ENCODE measurements at regions not wholly inside any gene's neighbourhood (a gene's known extent, or its start where the extent isn't known, plus 50 kb on each side); places are given as distances from the start of the nearest gene placed in this dataset.
"Not testable (repeated sequence)": the region's sequence is repeated elsewhere in the genome, so short reads cannot be mapped to it uniquely, and the experiment has no call there.

DNA sequence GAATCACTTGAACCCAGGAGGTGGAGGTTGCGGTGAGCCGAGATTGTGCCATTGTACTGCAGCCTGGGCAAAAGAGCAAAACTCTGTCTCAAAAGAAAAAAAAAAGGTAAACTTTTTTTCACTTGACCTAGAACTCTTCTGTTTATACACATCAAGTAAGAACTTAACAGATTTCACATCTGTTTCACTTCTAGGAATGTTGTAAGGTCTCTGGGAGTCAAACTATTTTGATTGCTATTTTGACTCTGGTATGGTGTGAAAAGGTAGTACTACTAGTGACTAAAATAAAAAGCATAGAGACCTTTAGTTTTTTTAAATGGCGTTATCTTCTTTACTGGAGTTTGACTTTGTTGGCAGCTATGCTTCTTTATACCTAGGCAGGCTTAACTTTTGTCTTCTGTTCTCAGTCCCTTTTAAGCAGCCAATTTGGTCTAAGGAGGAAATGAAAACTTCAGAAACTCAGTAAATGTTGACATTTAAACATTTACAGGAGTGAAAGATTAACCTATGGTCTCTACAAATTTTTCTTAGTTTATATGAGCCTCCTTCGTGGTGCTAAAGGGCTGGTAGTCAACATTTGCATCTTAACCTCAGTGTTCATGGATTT lies 84.7 kb downstream of the METTL2B start:
- DNase-seq (ENCODE audit: low read depth in 2 of 3, low spot score in 2 of 3), result not testable (repeated sequence)

DNA sequence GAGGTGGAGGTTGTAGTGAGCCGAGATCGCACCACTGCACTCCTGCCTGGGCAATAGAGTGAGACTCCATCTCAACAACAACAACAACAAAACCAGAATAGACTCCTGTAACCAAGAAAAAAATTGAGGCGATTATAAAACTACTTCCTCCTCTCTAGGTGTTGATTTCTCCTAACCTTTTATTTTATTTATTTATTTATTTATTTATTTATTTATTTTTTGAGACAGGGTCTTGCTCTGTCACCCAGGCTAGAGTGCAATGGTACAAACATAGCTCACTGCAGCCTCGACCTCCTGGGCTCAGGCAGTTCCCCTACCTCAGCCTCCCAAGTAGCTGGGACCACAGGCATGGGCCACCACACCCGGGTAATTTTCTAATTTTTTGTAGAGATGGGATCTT lies 86.2 kb downstream of the METTL2B start:
- DNase-seq (ENCODE audit: low read depth in 2 of 3, low spot score in 2 of 3), result not testable (repeated sequence)

DNA sequence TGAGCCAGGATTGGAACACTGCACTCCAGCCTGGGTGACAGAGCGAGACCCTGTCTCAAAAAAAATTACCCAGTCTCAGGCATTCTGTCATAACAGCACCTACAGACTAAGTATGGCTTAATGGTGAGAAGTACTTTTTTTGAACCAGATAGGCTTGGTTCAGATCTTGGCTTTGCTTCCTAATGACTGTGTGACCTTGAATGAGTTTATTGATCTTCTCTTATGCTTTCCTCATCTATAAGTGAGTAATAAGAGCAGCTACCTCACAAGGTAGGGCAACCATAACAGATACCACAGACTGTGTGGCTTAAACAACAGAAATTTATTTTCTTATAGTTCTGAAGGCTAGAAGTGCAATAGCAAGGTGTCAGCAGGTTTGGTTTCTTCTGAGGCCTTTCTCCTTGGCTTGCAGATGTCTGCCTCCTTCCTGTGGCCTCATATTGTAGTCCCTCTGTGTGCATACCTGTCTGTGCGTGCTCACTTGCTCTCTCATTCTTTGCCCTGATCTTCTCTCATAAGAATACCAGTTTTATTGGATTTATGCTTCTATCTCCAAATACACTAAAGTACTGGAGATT lies 87.7 kb downstream of the METTL2B start:
- not testable (repeated sequence) for DNase-seq (ENCODE audit: low read depth in 2 of 3, low spot score in 2 of 3)

DNA sequence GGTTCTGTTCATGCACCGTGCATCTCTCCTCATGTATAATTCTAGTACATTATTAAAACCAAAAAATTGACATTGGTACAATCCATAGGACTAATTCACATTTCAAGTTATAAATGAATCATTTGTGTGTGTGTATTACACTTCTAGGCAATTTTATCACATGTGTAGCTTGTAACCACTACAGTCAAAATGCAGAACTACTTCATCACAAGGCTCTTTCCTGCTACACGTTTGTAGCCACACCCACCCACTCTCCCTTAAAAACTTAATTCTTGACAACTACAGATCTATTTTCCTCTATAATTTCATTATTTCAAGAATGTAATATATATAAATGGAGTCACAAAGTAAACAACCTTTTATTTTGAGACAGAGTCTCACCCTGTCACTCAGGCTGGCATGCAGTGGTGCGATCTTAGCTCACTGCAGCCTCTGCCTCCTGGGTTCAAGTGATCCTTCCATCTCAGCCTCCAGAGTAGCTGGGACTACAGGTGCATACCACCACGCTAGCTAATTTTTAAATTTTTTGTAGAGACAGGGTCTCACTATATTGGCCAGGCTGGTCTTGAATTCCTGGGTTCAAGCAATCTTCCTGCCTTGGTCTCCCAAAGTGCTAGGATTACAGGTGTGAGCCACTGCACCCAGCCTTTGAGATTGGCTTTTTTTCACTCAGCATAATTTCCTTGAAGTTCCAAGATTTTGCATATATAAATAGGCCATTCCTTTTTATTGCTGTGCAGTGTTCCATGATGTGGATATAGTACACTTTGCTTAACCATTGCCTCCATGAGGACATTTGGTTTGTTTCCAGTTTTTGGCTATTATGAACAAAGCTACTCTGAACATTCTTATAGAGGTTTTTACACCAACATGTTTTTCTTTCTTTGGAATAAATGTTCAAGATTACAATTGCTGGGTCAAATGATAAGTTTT lies 88.7 kb downstream of the METTL2B start:
- peak in 2 of 3 donors; percentile 17 to 28 for DNase-seq (ENCODE audit: low read depth in 2 of 3, low spot score in 2 of 3)

DNA sequence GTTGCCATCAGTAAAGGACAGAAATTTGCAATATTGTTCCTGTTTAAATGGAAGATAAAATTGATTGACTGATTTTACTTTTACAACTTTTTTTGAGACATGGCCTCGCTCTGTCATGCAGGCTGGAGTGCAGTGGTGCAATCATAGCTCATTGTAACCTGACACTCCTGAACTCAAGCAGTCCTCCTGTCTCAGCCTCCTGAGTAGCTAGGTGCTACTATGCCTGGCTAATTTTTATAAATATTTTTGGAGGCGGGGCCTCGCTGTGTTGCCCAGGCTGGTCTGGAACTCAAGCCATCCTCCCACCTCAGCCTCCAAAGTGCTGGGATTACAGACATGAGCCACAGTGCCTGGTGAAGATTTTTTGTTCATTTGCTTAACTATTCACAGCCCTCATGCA lies 96.8 kb upstream of the GARIN1A start:
- DNase-seq (ENCODE audit: low read depth in 2 of 3, low spot score in 2 of 3), result not testable (repeated sequence)

DNA sequence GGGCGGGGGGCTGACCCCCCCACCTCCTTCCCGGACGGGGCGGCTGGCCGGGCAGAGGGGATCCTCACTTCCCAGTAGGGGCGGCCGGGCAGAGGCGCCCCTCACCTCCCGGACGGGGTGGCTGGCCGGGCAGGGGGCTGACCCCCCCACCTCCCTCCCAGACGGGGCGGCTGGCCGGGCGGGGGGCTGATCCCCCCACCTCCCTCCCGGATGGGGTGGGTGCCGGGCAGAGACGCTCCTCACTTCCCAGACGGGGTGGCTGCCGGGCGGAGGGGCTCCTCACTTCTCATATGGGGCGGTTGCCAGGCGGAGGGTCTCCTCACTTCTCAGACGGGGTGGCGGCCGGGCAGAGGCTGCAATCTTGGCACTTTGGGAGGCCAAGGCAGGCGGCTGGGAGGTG lies 95.1 kb upstream of the GARIN1A start:
- DNase-seq (ENCODE audit: low read depth in 2 of 3, low spot score in 2 of 3), result not testable (repeated sequence)

DNA sequence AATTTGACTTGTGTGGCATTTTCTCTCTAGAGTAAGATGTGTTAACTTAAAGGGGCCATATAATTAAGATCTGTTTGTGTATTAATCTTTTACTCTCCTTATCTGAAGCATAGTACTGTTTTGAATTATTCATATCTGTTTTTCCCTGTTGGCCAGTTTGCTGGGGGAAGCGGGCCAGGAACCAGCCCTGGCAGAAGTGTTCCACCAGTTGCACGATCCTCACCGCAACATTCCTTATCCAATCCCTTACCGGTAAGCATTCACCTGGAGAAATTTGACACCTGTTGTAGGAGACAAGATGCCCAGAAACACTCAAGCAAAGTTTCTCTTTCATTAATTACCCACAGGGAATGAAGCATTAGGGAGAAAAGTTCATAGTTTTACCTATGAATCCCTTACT lies 92.2 kb upstream of the GARIN1A start:
- DNase-seq (ENCODE audit: low read depth in 2 of 3, low spot score in 2 of 3), result not testable (repeated sequence)

DNA sequence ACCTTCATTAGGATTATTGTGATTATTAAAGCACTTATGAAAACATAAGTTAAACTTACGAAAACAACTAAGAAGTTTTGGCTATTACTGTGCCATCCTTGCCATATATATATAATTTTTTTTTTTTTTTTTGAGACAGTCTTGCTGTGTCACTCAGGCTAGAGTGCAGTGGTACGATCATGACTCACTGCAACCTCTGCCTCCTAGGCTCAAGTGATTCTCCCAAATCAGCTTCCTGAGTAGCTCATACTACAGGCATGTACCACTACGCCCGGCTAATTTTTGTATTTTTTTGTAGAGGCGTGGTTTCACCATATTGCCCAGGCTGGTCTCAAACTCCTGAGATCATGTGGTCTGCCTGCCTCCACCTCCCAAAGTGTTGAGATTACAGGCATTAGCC lies 91.0 kb upstream of the GARIN1A start:
- peak in 1 of 3 donors; percentile 1 for DNase-seq (ENCODE audit: low read depth in 2 of 3, low spot score in 2 of 3)

DNA sequence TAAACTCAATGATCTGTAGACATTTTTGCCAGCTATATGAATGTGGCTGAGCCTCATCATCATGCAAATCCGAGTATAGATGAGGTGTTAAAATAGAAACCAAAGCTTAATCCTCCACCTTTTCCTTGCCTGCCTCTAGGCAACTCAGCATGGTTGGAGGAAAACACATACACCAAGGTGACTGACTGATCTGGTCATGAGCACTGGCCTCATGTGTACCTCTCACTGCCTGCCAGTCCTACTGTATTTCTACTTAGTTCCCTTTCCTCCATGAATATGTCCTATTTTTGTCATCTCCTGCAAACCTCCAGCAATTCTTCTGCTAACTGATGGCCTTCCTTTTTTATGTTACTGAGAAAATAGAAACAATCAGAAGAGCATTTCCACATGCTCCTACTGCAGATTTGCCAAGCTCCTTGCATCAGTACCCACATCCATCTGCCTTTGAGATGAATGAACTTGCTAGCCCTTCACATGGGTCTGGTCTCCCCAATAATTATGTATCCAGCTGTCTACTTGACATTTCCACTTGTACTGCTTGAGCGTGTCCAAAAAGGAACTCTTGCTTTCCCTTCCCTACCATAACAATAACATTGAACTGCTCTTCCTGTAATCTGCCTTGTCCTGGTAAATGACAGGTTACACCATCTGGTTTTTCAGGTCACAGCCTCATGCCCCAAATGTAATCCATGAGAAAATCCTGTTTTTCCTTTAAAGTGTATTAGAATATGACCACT lies 90.1 kb upstream of the GARIN1A start:
- not testable (repeated sequence) for DNase-seq (ENCODE audit: low read depth in 2 of 3, low spot score in 2 of 3)

DNA sequence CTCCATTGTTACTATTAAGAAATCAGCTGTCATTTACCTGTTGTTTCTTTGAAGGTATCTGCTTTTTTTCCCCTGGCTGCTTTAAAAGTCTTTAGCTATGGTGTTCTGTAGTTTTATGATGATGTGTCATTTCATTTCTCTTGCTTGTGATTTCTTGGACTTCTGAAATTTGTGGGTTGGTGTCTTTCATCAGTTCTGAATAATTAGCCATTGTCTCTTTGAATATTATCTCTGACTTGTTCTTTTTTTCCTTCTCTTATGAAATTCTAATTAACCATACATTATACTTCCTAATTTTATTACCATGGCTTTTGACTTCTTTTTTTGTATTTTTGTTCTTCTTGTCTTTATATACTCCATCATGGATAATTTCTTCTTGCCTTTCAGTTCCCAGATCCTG lies 85.4 kb upstream of the GARIN1A start:
- DNase-seq (ENCODE audit: low read depth in 2 of 3, low spot score in 2 of 3), result not testable (repeated sequence)

DNA sequence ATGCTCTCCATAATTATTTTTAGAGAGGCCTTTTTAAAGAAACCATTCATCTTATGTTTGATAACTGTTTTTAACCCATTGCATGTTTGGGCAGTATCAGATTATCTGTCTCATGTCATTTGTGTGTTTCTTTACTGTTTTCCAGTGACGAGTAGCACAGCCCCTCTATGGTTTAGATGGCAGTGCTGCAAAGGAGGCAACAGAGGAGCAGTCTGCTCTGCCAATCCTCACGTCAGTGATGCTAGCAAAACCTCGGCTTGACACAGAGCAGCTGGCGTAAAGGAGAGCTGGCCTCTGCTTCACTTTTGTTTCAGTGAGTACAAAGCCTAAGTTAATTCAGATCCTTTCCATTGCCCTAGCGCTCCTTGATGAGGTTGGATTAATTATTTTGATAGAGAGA lies 80.4 kb upstream of the GARIN1A start:
- DNase-seq (ENCODE audit: low read depth in 2 of 3, low spot score in 2 of 3), result no peak

DNA sequence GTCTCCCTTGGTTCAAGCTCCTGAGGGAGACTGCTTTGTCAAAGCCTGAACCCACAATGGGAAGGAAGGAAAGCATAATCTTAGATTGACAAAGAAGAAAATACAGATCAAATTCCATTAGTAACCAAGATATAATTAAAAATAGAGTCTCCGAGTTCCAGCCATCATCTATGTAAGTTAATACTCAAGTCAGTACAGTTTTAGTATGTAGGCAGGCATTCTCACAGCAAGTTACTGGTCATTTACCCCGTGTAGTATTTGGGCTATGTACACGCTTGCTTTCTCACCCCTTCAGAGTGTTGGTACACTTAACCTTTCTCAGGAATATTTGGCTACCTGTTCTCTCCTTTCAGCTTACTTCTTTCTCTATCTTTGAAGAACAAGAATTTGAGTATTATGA lies 79.9 kb upstream of the GARIN1A start:
- DNase-seq (ENCODE audit: low read depth in 2 of 3, low spot score in 2 of 3), result not testable (repeated sequence)

DNA sequence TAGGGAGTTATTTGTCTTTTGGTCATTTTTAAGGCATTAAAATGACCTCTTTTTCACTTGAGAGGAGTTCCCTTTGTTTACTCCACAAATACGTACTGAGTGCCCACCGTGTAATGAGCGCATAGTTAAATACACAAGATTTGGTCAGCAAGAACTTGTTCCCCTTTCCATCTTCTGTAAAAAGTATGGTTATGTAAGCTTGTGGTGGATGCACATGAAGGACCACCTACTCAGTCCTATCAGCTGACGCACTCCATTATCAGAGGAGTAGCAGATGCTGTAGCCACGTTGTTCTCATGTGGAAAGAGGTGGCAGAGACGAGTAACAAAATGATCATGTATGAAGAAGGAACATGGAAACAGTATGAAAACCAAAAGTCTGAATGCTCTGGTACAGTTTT lies 78.0 kb upstream of the GARIN1A start:
- DNase-seq (ENCODE audit: low read depth in 2 of 3, low spot score in 2 of 3), result peak in 2 of 3 donors; percentile 2 to 3

DNA sequence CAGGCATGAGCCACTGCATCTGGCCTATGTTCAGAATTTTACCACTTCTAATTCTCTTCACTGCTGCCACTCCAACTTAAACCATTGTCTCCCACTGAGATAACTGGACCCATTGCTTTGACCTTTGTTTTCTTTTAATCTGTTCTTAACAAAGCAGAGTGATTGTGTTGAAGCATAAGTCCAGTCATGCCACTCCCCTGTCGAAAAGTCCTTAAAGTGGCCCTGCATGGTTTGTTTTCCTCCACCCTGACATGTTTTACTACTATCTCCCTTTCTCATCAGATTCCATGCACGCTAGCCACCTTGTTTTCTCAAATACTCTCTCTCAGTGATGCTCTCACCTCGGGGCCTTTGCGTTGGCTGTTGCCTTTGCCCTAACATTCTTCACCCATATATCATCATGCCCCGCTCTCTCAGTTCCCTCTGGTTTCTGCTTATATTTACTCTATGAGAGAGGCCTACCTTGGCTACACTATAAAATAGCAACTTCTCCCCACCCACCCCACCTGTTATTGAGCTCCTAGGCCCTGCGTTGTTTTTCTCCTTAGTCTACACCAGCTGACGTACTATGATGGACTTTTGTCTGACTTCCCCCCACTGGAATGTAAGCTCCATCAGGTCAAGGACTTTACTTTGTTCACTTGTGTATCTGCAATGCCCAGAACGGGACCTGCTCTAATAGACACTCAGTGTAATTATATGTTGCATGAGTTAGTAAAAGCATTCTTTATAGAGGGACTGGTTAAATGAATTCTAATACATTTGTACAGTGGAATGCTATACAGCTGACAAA lies 75.6 kb upstream of the GARIN1A start:
- not testable (repeated sequence) for DNase-seq (ENCODE audit: low read depth in 2 of 3, low spot score in 2 of 3)

DNA sequence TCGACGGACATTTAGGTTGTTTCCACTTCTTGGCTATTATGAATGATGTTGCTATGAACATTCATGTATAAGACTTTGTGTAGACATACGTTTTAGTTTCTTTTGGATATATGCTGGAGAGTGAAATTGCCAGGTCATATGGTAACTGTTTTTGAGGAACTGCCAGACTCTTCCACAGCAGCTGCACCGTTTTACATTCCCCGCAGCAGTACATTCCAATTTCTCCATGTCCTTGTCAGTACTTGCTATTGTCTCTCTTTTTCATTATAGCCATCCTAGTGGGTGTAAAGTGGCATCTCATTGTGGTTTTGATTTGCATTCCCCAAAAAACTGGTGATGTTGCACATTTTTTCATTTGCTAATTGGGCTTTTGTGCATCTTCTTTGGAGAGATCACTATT lies 73.1 kb upstream of the GARIN1A start:
- not testable (repeated sequence) for DNase-seq (ENCODE audit: low read depth in 2 of 3, low spot score in 2 of 3)

DNA sequence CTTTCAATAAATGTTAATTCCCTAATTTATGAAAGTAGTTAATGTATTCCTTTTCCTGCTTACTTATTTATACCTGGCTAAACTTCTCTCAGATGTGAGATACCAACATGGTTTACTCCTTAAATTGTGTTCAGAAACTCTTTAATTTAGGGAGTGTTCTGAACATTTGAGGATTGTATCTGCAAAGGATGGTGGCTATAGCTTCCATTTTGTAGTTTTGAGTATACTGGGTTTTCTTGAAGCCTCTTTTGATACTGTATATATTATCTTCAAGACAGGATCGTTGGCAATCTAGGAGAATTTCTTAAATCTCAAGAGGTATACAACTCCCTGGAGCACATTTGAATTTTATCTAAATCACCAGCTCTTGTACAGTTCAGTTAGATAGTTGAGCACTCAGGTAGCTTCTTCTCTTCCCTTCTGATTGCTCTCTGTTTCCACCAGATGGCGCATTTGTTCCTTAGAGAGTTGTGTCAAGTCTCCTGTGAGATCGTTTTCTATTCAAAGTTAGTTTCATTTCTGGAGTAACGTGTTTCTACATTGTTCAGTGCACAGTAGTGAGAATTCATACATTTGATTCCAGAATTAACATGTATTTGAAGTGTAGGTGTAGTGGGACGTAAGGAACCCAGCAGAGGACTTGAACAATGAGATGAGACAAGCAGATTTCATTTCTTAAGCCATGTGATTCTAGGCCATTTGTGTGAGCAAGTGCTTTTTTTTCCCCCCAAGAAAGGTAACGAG lies 63.2 kb upstream of the GARIN1A start:
- peak; percentile 16 to 73 (median 23) for DNase-seq (ENCODE audit: low read depth in 2 of 3, low spot score in 2 of 3)

DNA sequence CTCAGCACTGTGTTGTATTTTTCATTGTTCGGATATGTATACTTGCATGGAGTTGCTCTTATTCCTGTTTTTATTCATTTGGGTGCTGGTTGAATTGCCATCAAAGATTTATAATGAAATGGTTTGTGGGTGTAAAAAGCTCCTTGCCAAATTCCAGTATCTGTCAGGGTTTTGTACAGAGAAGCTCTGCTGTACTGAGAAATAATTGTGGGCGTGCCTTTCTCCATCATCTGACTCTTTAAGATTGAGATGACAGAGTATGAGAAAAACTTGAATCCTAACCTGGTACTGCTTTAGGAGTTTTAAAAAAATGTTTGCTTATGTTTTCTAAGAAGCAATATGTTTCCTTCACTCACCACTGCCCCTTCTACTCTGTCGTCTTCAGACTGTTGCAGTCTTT lies 58.7 kb upstream of the GARIN1A start:
- not testable (repeated sequence) for DNase-seq (ENCODE audit: low read depth in 2 of 3, low spot score in 2 of 3)

DNA sequence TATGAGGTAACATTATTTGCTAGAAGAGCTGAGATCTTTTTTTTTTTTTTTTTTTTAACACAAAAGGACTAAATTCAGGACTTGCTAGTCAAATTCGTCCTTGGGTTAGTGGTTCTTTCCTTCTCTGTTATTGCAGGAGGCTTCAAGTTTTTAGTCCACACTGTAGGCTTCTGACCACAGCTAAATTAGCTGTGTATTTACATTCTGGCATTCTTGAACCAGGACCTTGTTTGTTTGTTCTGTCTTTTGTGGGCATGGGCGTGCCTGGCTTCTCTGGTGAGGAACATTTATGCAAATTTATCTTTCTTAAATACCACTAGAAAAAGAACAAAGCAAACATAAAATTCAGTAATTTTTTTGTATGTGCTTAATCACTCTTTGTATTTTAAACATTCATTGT lies 57.3 kb upstream of the GARIN1A start:
- DNase-seq (ENCODE audit: low read depth in 2 of 3, low spot score in 2 of 3), result not testable (repeated sequence)

DNA sequence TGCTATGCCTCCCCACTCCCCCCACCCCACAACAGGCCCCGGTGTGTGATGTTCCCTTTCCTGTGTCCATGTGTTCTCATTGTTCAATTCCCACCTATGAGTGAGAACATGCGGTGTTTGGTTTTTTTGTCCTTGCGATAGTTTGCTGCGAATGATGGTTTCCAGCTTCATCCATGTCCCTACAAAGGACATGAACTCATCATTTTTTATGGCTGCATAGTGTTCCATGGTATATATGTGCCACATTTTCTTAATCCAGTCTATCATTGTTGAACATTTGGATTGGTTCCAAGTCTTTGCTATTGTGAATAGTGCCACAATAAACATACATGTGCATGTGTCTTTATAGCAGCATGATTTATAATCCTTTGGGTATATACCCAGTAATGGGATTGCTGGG lies 55.3 kb upstream of the GARIN1A start:
- DNase-seq (ENCODE audit: low read depth in 2 of 3, low spot score in 2 of 3), result not testable (repeated sequence)
